Spinal cord (tissue), 9 donors: ENCODE measurements at regions not wholly inside any gene's neighbourhood (a gene's known extent, or its start where the extent isn't known, plus 50 kb on each side); places are given as distances from the start of the nearest gene placed in this dataset.

Experiments
- DNase-seq, 6 donors: peaks; one replicate each; pipeline versions ENCODE4 v3.0.0 to v3.0.0-alpha.2; 2013 to 2015; ENCODE audit warnings: low spot score in 6 of 6, low read depth in 4 of 6
- H3K27ac ChIP-seq: one replicate; pipeline ENCODE4 v1.5.1; 2013; ENCODE audit warnings: low read depth, low read length, control low read depth
- H3K27me3 ChIP-seq: one replicate; pipeline ENCODE4 v1.6.1; 2013; ENCODE audit warnings: low read length; ENCODE audit not compliant: control insufficient read depth, insufficient read depth
- H3K36me3 ChIP-seq: one replicate; pipeline ENCODE4 v1.6.1; 2013; ENCODE audit warnings: low read length; ENCODE audit not compliant: control insufficient read depth, insufficient read depth
- H3K4me1 ChIP-seq: one replicate; pipeline ENCODE4 v1.6.1; 2013; ENCODE audit warnings: low read length; ENCODE audit not compliant: control insufficient read depth, insufficient read depth
- H3K4me3 ChIP-seq: one replicate; pipeline ENCODE4 v1.5.1; 2013; ENCODE audit warnings: low read depth, low read length, control low read depth
- H3K9me3 ChIP-seq: one replicate; pipeline ENCODE4 v1.6.1; 2013; ENCODE audit warnings: low read length; ENCODE audit not compliant: control insufficient read depth, insufficient read depth
- WGBS: methylation state at CpG from one replicate; pipeline ENCODE4 v1.1.5; 2013; ENCODE audit warnings: missing lambda C conversion rate; ENCODE audit not compliant: insufficient coverage; 5-methylcytosine and 5-hydroxymethylcytosine counted together
- donor health status: healthy.

GRCh38 chr1:19535214-19535613 lies 49.9 kb upstream of the CAPZB start:
- H3K27me3 ChIP-seq = no peaks in the 10 kb centered on the region
- 100% methylated on average over 3 of the region's 3 CpGs for WGBS

More at GRCh38 chr1:19535214-19535613, 49.9 kb upstream of the CAPZB start:
- Histone ChIP-seq H3K4me1 (no peaks in the 10 kb centered on the region), H3K9me3 (no peaks in the 10 kb centered on the region), H3K36me3 (no peaks in the 10 kb centered on the region), H3K4me3 (no peak overlapping the region), H3K27ac (no peak overlapping the region)
- no peak for DNase-seq
